ENCODE measurements at regions not wholly inside any gene's neighbourhood (a gene's known extent, or its start where the extent isn't known, plus 50 kb on each side); places are given as distances from the start of the nearest gene placed in this dataset.

GRCh38 chr6:164216368-164216767 lies 801.9 kb downstream of the QKI start:
- Histone ChIP-seq H3K4me1 (replicated peaks in 1 of 2; ENCODE audit: control insufficient read depth in 2 of 2, insufficient read depth in 2 of 2, low read length in 2 of 2) (no peaks in the 10 kb centered on the region), H3K27ac (ENCODE audit: extremely low read depth, low read depth, low read length) (no peak overlapping the region), H4K20me1 (replicated peaks; ENCODE audit: control insufficient read depth, insufficient read depth, low read length) (no peaks in the 10 kb centered on the region), H3K9me1 (ENCODE audit: control insufficient read depth, insufficient read depth, low read length) (no peaks in the 10 kb centered on the region), H3K9ac (ENCODE audit: insufficient read depth in 1 of 2, low read depth in 2 of 2, low read length in 2 of 2) (no peak overlapping the region), H2AFZ (ENCODE audit: low read depth, low read length) (no peak overlapping the region), H3K4me2 (ENCODE audit: insufficient read depth, low read length) (no peak overlapping the region), H3K9me3 (replicated peaks; ENCODE audit: control insufficient read depth, insufficient read depth, low read depth, low read length) (no peaks in the 10 kb centered on the region; the same call in 1 of the 2 replicates), H3K36me3 (ENCODE audit: control insufficient read depth, insufficient read depth, low read length) (no peaks in the 10 kb centered on the region), H3K27me3 (ENCODE audit: control insufficient read depth in 2 of 2, insufficient read depth in 2 of 2, low read length in 2 of 2) (no peaks in the 10 kb centered on the region), H3K4me3 (no peak overlapping the region), H3K79me2 (ENCODE audit: control insufficient read depth, insufficient read depth, low read length) (no peaks in the 10 kb centered on the region)
- ChIA-PET POLR2A (no interaction called here), CTCF (ENCODE audit: low intra/inter-chr PET ratio) (no interaction called here)
- ATAC-seq (no peak), FAIRE-seq (no peak), DNase-seq (ENCODE audit: extremely low read depth in 1 of 4, low spot score in 3 of 4) (no peak)
- in situ Hi-C loops (cut with MboI), result no loop called here
- intact Hi-C loops (cut with micrococcal nuclease), result no loop called here
- BruUV-seq (replicated peaks), result no TSS peak
- TF ChIP-seq ZKSCAN3 (CRISPR knock-in tag; IDR thresholded peaks at IDR 0.05), result no peak
- no peak for TF ChIP-seq FOXA3 (CRISPR knock-in tag; conservative IDR thresholded peaks at IDR 0.05 in 1 of 2, IDR thresholded peaks at IDR 0.05 in 1 of 2)
- TF ChIP-seq ETV5 (CRISPR knock-in tag; IDR thresholded peaks at IDR 0.05; ENCODE audit: low read depth), result no peak
- TF ChIP-seq POLR2AphosphoS5 (IDR thresholded peaks at IDR 0.05; ENCODE audit: control insufficient read depth, insufficient read depth, low read depth, low read length), result no peak
- no peak for TF ChIP-seq MAFG (tag; conservative IDR thresholded peaks at IDR 0.05)
- no peak for TF ChIP-seq RB1 (IDR thresholded peaks at IDR 0.05; ENCODE audit: low read depth)
- TF ChIP-seq TAF15 (IDR thresholded peaks at IDR 0.05; ENCODE audit: low read depth, low read length), result no peak
- TF ChIP-seq, protein P1, sequence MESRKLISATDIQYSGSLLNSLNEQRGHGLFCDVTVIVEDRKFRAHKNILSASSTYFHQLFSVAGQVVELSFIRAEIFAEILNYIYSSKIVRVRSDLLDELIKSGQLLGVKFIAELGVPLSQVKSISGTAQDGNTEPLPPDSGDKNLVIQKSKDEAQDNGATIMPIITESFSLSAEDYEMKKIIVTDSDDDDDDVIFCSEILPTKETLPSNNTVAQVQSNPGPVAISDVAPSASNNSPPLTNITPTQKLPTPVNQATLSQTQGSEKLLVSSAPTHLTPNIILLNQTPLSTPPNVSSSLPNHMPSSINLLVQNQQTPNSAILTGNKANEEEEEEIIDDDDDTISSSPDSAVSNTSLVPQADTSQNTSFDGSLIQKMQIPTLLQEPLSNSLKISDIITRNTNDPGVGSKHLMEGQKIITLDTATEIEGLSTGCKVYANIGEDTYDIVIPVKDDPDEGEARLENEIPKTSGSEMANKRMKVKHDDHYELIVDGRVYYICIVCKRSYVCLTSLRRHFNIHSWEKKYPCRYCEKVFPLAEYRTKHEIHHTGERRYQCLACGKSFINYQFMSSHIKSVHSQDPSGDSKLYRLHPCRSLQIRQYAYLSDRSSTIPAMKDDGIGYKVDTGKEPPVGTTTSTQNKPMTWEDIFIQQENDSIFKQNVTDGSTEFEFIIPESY (CRISPR knock-in tag; IDR thresholded peaks at IDR 0.05), result no peak
- no peak for TF ChIP-seq ZNF75A (CRISPR knock-in tag; IDR thresholded peaks at IDR 0.05)
- no peak for TF ChIP-seq HEY1 (CRISPR knock-in tag; IDR thresholded peaks at IDR 0.05; ENCODE audit: borderline replicate concordance)
- TF ChIP-seq ZNF239 (CRISPR knock-in tag; IDR thresholded peaks at IDR 0.05), result no peak
- TF ChIP-seq ZMIZ1 (IDR thresholded peaks at IDR 0.05; ENCODE audit: low read depth in 2 of 2, low read length in 2 of 2), result no peak
- TF ChIP-seq CREM (IDR thresholded peaks at IDR 0.05; ENCODE audit: low read depth), result no peak
- TF ChIP-seq MEF2D (tag; conservative IDR thresholded peaks at IDR 0.05; ENCODE audit: low read depth), result no peak
- TF ChIP-seq ZBTB8A (IDR thresholded peaks at IDR 0.05; ENCODE audit: partially characterized antibody), result no peak
- no peak for TF ChIP-seq DACH1 (IDR thresholded peaks at IDR 0.05; ENCODE audit: partially characterized antibody)
- WGBS (ENCODE audit: insufficient coverage, low coverage, missing lambda C conversion rate), result 4% methylated on average over 4 of the region's 4 CpGs

Data from K562 (cell line).